Neural cell (in vitro differentiated cells): ENCODE measurements at regions not wholly inside any gene's neighbourhood (a gene's known extent, or its start where the extent isn't known, plus 50 kb on each side); places are given as distances from the start of the nearest gene placed in this dataset.

Source experiments
- H2AFZ ChIP-seq: fragments of 200-600, 300-800 bp; sonication (generic), shearing (Covaris generic); 2 replicates; pipeline ENCODE4 v1.6.0; 2014; ENCODE audit warnings: low read depth, mild to moderate bottlenecking, antibody characterized with exemption, low read length, moderate library complexity
- H3F3A ChIP-seq: fragments of 200-600 bp; shearing (Covaris generic); 2 replicates; pipeline ENCODE4 v1.6.1; 2016; ENCODE audit warnings: mild to moderate bottlenecking, moderate library complexity, mixed read lengths, antibody characterized with exemption, low read length; ENCODE audit not compliant: insufficient read depth, poor library complexity, severe bottlenecking
- H3K27ac ChIP-seq: fragments of 200-600, 300-800 bp; sonication (generic), shearing (Covaris generic); 2 replicates; pipeline ENCODE4 v1.5.1; 2014; ENCODE audit warnings: mild to moderate bottlenecking, low read length, moderate library complexity
- H3K27me3 ChIP-seq: fragments of 300-800, 200-600 bp; sonication (generic), shearing (Covaris generic); 2 replicates; pipeline ENCODE4 v1.6.0; 2014; ENCODE audit warnings: mild to moderate bottlenecking, low read depth, low read length, moderate library complexity; ENCODE audit not compliant: insufficient read depth
- H3K36me3 ChIP-seq: fragments of 300-800, 200-600 bp; sonication (generic), shearing (Covaris generic); 2 replicates; pipeline ENCODE4 v1.5.1; 2014; ENCODE audit warnings: mild to moderate bottlenecking, antibody characterized with exemption, low read length, moderate library complexity; ENCODE audit not compliant: insufficient read depth
- H3K4me2 ChIP-seq: fragments of 300-800, 200-600 bp; sonication (generic), shearing (Covaris generic); 2 replicates; pipeline ENCODE4 v1.6.0; 2014; ENCODE audit warnings: mild to moderate bottlenecking, low read length
- H3K4me3 ChIP-seq: fragments of 300-800, 200-600 bp; sonication (generic), shearing (Covaris generic); 2 replicates; pipeline ENCODE4 v1.5.1; 2014; ENCODE audit warnings: mild to moderate bottlenecking, low read length, moderate library complexity
- H3K79me2 ChIP-seq: fragments of 200-600 bp; shearing (Covaris generic); replicated peaks from 2 replicates; pipeline ENCODE4 v1.6.0; 2014; ENCODE audit warnings: mild to moderate bottlenecking, low read length, moderate library complexity; ENCODE audit not compliant: insufficient read depth
- H3K9ac ChIP-seq: fragments of 300-800, 200-600 bp; sonication (generic), shearing (Covaris generic); 2 replicates; pipeline ENCODE4 v1.6.1; 2016; ENCODE audit warnings: mild to moderate bottlenecking, low read length, mixed read lengths
- H3K9me2 ChIP-seq: fragments of 200-600 bp; shearing (Covaris generic); 2 replicates; pipeline ENCODE4 v1.6.1; 2016; ENCODE audit warnings: mild to moderate bottlenecking, low read length, mixed read lengths; ENCODE audit not compliant: insufficient read depth
- H3K9me3 ChIP-seq: fragments of 200-600, 300-800 bp; sonication (generic), shearing (Covaris generic); 2 replicates; pipeline ENCODE4 v1.6.1; 2016; ENCODE audit warnings: mild to moderate bottlenecking, mixed run types, low read length, moderate library complexity, mixed read lengths
- H4K20me1 ChIP-seq: fragments of 200-600 bp; shearing (Covaris generic); 2 replicates; pipeline ENCODE4 v1.6.1; 2016; ENCODE audit warnings: mild to moderate bottlenecking, mixed run types; ENCODE audit not compliant: insufficient read depth
- CTCF ChIP-seq: fragments of 450-650 bp; IDR thresholded peaks from 2 replicates; pipeline ENCODE4 v1.5.1; 2014; ENCODE audit warnings: antibody characterized with exemption, mild to moderate bottlenecking, moderate library complexity; ENCODE audit not compliant: poor library complexity, severe bottlenecking
- EP300 ChIP-seq: fragments of 450-650 bp; conservative IDR thresholded peaks from 2 replicates; pipeline ENCODE4 v1.6.1; 2014; ENCODE audit warnings: antibody characterized with exemption, mild to moderate bottlenecking, moderate library complexity; ENCODE audit not compliant: poor library complexity, severe bottlenecking
- EZH2 ChIP-seq: fragments of 200-600, 300-800 bp; shearing (Covaris generic), sonication (generic); IDR thresholded peaks from 2 replicates; pipeline ENCODE4 v1.6.1; 2014; ENCODE audit warnings: antibody characterized with exemption, low read length, borderline replicate concordance, mild to moderate bottlenecking; ENCODE audit not compliant: insufficient read depth, poor library complexity, severe bottlenecking
- MXI1 ChIP-seq: fragments of 450-650 bp; conservative IDR thresholded peaks from 2 replicates; pipeline ENCODE4 v1.6.1; 2014; ENCODE audit warnings: antibody characterized with exemption, mild to moderate bottlenecking; ENCODE audit not compliant: poor library complexity, severe bottlenecking
- POLR2AphosphoS5 ChIP-seq: IDR thresholded peaks from 2 replicates; pipeline ENCODE4 v1.6.1; 2012
- RAD21 ChIP-seq: fragments of 450-650 bp; conservative IDR thresholded peaks from 2 replicates; pipeline ENCODE4 v1.6.1; 2014; ENCODE audit warnings: antibody characterized with exemption, mild to moderate bottlenecking, moderate library complexity
- REST ChIP-seq: IDR thresholded peaks from 2 replicates; pipeline ENCODE4 v1.6.1; 2012; ENCODE audit warnings: borderline replicate concordance
- SMC3 ChIP-seq: fragments of 450-650 bp; conservative IDR thresholded peaks from 2 replicates; pipeline ENCODE4 v1.6.1; 2014; ENCODE audit warnings: antibody characterized with exemption, mild to moderate bottlenecking, moderate library complexity; ENCODE audit not compliant: poor library complexity
- TAF1 ChIP-seq: IDR thresholded peaks from 2 replicates; pipeline ENCODE4 v1.6.1; 2012; ENCODE audit warnings: low read depth

DNA sequence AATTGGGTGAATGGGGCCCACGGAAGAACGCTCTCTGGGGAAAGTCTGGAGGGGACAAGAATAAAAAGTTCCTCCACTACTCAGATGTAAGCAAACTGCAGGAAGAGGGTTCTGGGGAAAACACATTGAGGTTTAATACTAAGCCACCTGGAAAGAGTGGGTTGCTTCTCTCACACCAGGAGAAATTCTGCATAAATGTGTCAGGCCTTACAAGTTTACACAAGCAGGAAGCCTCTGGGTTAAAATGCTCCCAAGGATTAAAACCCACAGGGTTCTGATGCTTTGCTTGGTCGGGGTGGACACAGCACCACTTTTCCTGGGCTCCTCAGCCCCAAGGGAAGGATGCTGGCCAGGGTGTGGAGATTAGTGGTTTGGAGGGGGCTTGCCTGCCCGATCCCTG lies 122.1 kb upstream of the SLC22A23 start:
- no peaks in the 10 kb centered on the region for H3K27me3 ChIP-seq
- H3K9ac ChIP-seq = no peak overlapping the region
- no peak overlapping the region for H3K27ac ChIP-seq
- no peak for TF ChIP-seq TAF1
- no peak for TF ChIP-seq RAD21
- TF ChIP-seq REST = no peak
- no peak for TF ChIP-seq SMC3
- no peak for TF ChIP-seq EZH2
- no peak for TF ChIP-seq EP300
- TF ChIP-seq CTCF = no peak
- no peak for TF ChIP-seq POLR2AphosphoS5
- no peak for TF ChIP-seq MXI1
- no peaks in the 10 kb centered on the region for H3K9me3 ChIP-seq
- no peaks in the 10 kb centered on the region for H4K20me1 ChIP-seq
- H3K4me3 ChIP-seq = no peak overlapping the region
- no peaks in the 10 kb centered on the region for H3K36me3 ChIP-seq
- no peaks in the 10 kb centered on the region for H3F3A ChIP-seq
- no peak overlapping the region for H2AFZ ChIP-seq
- H3K9me2 ChIP-seq = no peaks in the 10 kb centered on the region
- H3K79me2 ChIP-seq = no peaks in the 10 kb centered on the region
- H3K4me2 ChIP-seq = no peak overlapping the region

DNA sequence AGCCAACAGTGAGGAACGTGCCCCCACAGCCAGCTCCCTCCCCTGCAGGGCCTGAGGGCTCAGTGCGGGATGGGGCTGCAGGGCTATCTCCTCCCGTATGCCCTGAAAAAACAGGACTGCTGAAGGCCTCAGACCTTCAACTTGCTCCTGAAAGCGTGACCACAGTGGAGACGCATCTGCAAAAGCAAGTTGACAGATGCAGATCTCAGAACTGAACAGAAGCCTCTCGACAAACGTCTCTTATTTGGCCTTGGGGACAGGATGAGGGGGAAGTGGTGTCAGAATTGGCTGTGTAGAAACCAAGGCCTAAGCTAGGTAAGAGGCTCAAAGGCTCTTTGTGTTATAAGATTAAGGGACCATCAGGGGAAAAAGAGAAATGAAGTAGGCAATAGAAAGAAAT lies 120.7 kb upstream of the SLC22A23 start:
- H3K4me3 ChIP-seq = no peak overlapping the region
- H3K27me3 ChIP-seq = no peaks in the 10 kb centered on the region
- no peaks in the 10 kb centered on the region for H3F3A ChIP-seq
- H3K79me2 ChIP-seq = no peaks in the 10 kb centered on the region
- no peak overlapping the region for H3K9ac ChIP-seq
- no peak for TF ChIP-seq SMC3
- no peak for TF ChIP-seq REST
- TF ChIP-seq EP300 = no peak
- no peak for TF ChIP-seq POLR2AphosphoS5
- TF ChIP-seq MXI1 = no peak
- TF ChIP-seq CTCF = no peak
- TF ChIP-seq EZH2 = no peak
- TF ChIP-seq TAF1 = no peak
- no peak for TF ChIP-seq RAD21
- H4K20me1 ChIP-seq = no peaks in the 10 kb centered on the region
- H3K4me2 ChIP-seq = no peak overlapping the region
- no peaks in the 10 kb centered on the region for H3K9me2 ChIP-seq
- no peak overlapping the region for H2AFZ ChIP-seq
- H3K36me3 ChIP-seq = no peaks in the 10 kb centered on the region
- H3K9me3 ChIP-seq = no peaks in the 10 kb centered on the region
- no peak overlapping the region for H3K27ac ChIP-seq
